Stomach (tissue), 4 donors: ENCODE measurements at regions not wholly inside any gene's neighbourhood (a gene's known extent, or its start where the extent isn't known, plus 50 kb on each side); places are given as distances from the start of the nearest gene placed in this dataset.

Source experiments
- CTCF ChIP-seq, 7 experiments: fragments of 450-650 bp in 4 of 7; fragments of 200-600 bp in 3 of 7; sonication (generic) in 3 of 7; IDR thresholded peaks; one replicate each; pipeline ENCODE4 v1.5.1; 2016 to 2019; ENCODE audit warnings: antibody characterized with exemption in 7 of 7, control low read depth in 2 of 7, mild to moderate bottlenecking in 1 of 7
- POLR2A ChIP-seq, 4 donors: fragments of 450-650 bp; IDR thresholded peaks; one replicate each; pipeline ENCODE4 v1.6.1; 2016; ENCODE audit warnings: antibody characterized with exemption in 4 of 4, control low read depth in 2 of 4, mild to moderate bottlenecking in 1 of 4, moderate library complexity in 1 of 4
- POLR2AphosphoS5 ChIP-seq, 3 donors: sonication (generic); formaldehyde crosslinking; IDR thresholded peaks; one replicate each; pipeline ENCODE4 v1.6.1; 2016; ENCODE audit warnings: antibody characterized with exemption in 3 of 3

GRCh38 chr7:41889040-41889439 is 186.2 kb upstream of the INHBA start:
- TF ChIP-seq POLR2AphosphoS5 (IDR thresholded peaks at IDR 0.05): no peak
- TF ChIP-seq CTCF (IDR thresholded peaks at IDR 0.05): no peak
- TF ChIP-seq POLR2A (IDR thresholded peaks at IDR 0.05): no peak
